Mesendoderm (in vitro differentiated cells): ENCODE measurements at regions not wholly inside any gene's neighbourhood (a gene's known extent, or its start where the extent isn't known, plus 50 kb on each side); places are given as distances from the start of the nearest gene placed in this dataset.
A peak's percentile ranks its signal among the peaks of the same experiment; 100 is the strongest.

Experiments used
- DNase-seq: peaks from one replicate; pipeline ENCODE4 v3.0.0; 2013
- H2AK5ac ChIP-seq: 2 replicates; pipeline ENCODE4 v1.6.1; 2013; ENCODE audit warnings: low read length, inconsistent platforms
- H2BK120ac ChIP-seq: 2 replicates; pipeline ENCODE4 v1.6.1; 2013; ENCODE audit warnings: low read depth, mild to moderate bottlenecking, low read length, moderate library complexity, mixed read lengths
- H2BK15ac ChIP-seq: replicated peaks from 2 replicates; pipeline ENCODE4 v1.6.1; 2013; ENCODE audit warnings: low read depth, mild to moderate bottlenecking, moderate library complexity
- H2BK5ac ChIP-seq: 2 replicates; pipeline ENCODE4 v1.6.1; 2013; ENCODE audit warnings: low read length, inconsistent platforms
- H3K18ac ChIP-seq: 2 replicates; pipeline ENCODE4 v1.6.1; 2013; ENCODE audit warnings: mild to moderate bottlenecking, low read length, mixed read lengths
- H3K23ac ChIP-seq: one replicate; pipeline ENCODE4 v1.6.1; 2013; ENCODE audit warnings: low read length
- H3K27ac ChIP-seq: 2 replicates; pipeline ENCODE4 v1.5.1; 2013; ENCODE audit warnings: low read depth, mild to moderate bottlenecking, inconsistent platforms, low read length, moderate library complexity
- H3K27me3 ChIP-seq: 2 replicates; pipeline ENCODE4 v1.6.1; 2013; ENCODE audit warnings: low read length, control low read depth, mild to moderate bottlenecking, inconsistent platforms; ENCODE audit not compliant: insufficient read depth, poor library complexity
- H3K36me3 ChIP-seq: 2 replicates; pipeline ENCODE4 v1.6.1; 2013; ENCODE audit warnings: low read length, inconsistent platforms; ENCODE audit not compliant: control insufficient read depth, insufficient read depth
- H3K4ac ChIP-seq: one replicate; pipeline ENCODE4 v1.6.1; 2013; ENCODE audit warnings: low read depth, mild to moderate bottlenecking, low read length, moderate library complexity
- H3K4me1 ChIP-seq: 2 replicates; pipeline ENCODE4 v1.6.1; 2013; ENCODE audit warnings: low read depth, low read length, inconsistent platforms; ENCODE audit not compliant: control insufficient read depth
- H3K4me2 ChIP-seq: 2 replicates; pipeline ENCODE4 v1.6.1; 2013; ENCODE audit warnings: low read length
- H3K4me3 ChIP-seq: 2 replicates; pipeline ENCODE4 v1.5.1; 2013; ENCODE audit warnings: mild to moderate bottlenecking, low read length
- H3K56ac ChIP-seq: one replicate; pipeline ENCODE4 v1.6.1; 2013; ENCODE audit warnings: low read length
- H3K79me1 ChIP-seq: 2 replicates; pipeline ENCODE4 v1.6.1; 2013; ENCODE audit warnings: low read length, inconsistent platforms
- H3K79me2 ChIP-seq: 2 replicates; pipeline ENCODE4 v1.6.1; 2013; ENCODE audit warnings: mild to moderate bottlenecking, low read length; ENCODE audit not compliant: control insufficient read depth, insufficient read depth
- H3K9ac ChIP-seq: 2 replicates; pipeline ENCODE4 v1.6.1; 2013; ENCODE audit warnings: low read length, inconsistent platforms
- H4K5ac ChIP-seq: one replicate; pipeline ENCODE4 v1.6.1; 2013; ENCODE audit warnings: low read length
- H4K8ac ChIP-seq: one replicate; pipeline ENCODE4 v1.6.1; 2013; ENCODE audit warnings: low read depth, mild to moderate bottlenecking, control low read depth, low read length, moderate library complexity
- WGBS: extraction: QIAGEN DNeasy Blood & Tissue Kit; methylation state at CpG from one replicate; pipeline ENCODE4 v1.1.7; 2013; ENCODE audit warnings: low lambda C conversion rate, missing lambda C conversion rate; ENCODE audit not compliant: insufficient coverage; ENCODE audit errors: extremely low coverage; 5-methylcytosine and 5-hydroxymethylcytosine counted together

DNA sequence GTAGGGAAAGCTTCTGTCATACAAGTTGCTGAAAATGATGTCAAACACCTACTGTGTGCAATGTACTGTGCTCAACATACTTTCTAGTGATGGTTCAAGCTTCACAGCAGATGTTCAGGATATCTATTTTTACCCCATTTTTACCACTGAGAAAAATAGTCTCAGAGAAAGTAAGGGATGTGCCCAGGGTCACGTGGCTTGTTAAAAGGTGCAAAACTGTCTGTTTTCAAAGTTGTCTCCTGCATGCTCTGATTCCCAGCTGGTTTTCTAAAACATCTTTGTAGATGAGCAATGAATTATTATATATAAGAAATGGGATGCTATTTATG lies 145.5 kb upstream of the LHCGR start:
- no peak overlapping the region for H2AK5ac ChIP-seq
- H3K79me2 ChIP-seq: no peaks in the 10 kb centered on the region
- H3K79me1 ChIP-seq: no peaks in the 10 kb centered on the region
- H3K27me3 ChIP-seq: no peaks in the 10 kb centered on the region
- no peak overlapping the region for H2BK5ac ChIP-seq
- H3K18ac ChIP-seq: no peak overlapping the region
- no peak for DNase-seq
- H3K9ac ChIP-seq: no peak overlapping the region
- H2BK15ac ChIP-seq: no peak overlapping the region
- no peak overlapping the region for H4K8ac ChIP-seq
- H3K23ac ChIP-seq: no peak overlapping the region
- H4K5ac ChIP-seq: no peak overlapping the region
- no peak overlapping the region for H3K27ac ChIP-seq
- no CpG with 5 or more reads among the region's 1 CpG for WGBS
- H3K4me3 ChIP-seq: no peak overlapping the region
- H3K4ac ChIP-seq: no peak overlapping the region
- H2BK120ac ChIP-seq: no peak overlapping the region
- no peaks in the 10 kb centered on the region for H3K36me3 ChIP-seq
- no peak overlapping the region for H3K4me2 ChIP-seq
- H3K56ac ChIP-seq: no peak overlapping the region
- H3K4me1 ChIP-seq: no peaks in the 10 kb centered on the region

- no peak overlapping the region for H3K23ac ChIP-seq
These were observed 144.9 kb upstream of the LHCGR start for GRCh38 chr2:48900321-48901014.

GRCh38 chr2:48896870-48897269 lies 141.3 kb upstream of the LHCGR start:
- Histone ChIP-seq H3K4me3 (no peak overlapping the region), H2BK15ac (no peak overlapping the region), H3K79me1 (no peaks in the 10 kb centered on the region), H2BK5ac (no peak overlapping the region), H3K27ac (no peak overlapping the region), H3K18ac (no peak overlapping the region), H3K4me2 (no peak overlapping the region), H2AK5ac (no peak overlapping the region), H3K4ac (no peak overlapping the region), H4K8ac (no peak overlapping the region), H3K79me2 (no peaks in the 10 kb centered on the region), H3K56ac (no peak overlapping the region), H4K5ac (no peak overlapping the region), H3K27me3 (no peaks in the 10 kb centered on the region), H3K9ac (no peak overlapping the region), H3K36me3 (no peaks in the 10 kb centered on the region), H3K4me1 (no peaks in the 10 kb centered on the region), H3K23ac (no peak overlapping the region), H2BK120ac (no peak overlapping the region)
- DNase-seq: no peak

More at GRCh38 chr2:48900321-48901014, 144.9 kb upstream of the LHCGR start:
- Histone ChIP-seq H4K5ac (no peak overlapping the region), H2BK5ac (no peak overlapping the region), H3K27me3 (no peaks in the 10 kb centered on the region), H3K36me3 (no peaks in the 10 kb centered on the region), H4K8ac (no peak overlapping the region), H3K56ac (no peak overlapping the region), H2AK5ac (no peak overlapping the region), H3K4me3 (no peak overlapping the region), H3K79me2 (no peaks in the 10 kb centered on the region), H3K4ac (no peak overlapping the region), H3K9ac (no peak overlapping the region), H3K18ac (no peak overlapping the region), H3K27ac (no peak overlapping the region), H2BK120ac (no peak overlapping the region), H3K79me1 (no peaks in the 10 kb centered on the region), H2BK15ac (no peak overlapping the region), H3K4me2 (no peak overlapping the region), H3K4me1 (no peaks in the 10 kb centered on the region)
- peak; percentile 23 for DNase-seq
- no CpG with 5 or more reads among the region's 2 CpGs for WGBS

GRCh38 chr2:48890454-48891131 lies 135.1 kb upstream of the LHCGR start:
- no peaks in the 10 kb centered on the region for H3K79me1 ChIP-seq
- no peak overlapping the region for H3K23ac ChIP-seq
- no peaks in the 10 kb centered on the region for H3K27me3 ChIP-seq
- H3K4me3 ChIP-seq: no peak overlapping the region
- H3K36me3 ChIP-seq: no peaks in the 10 kb centered on the region
- H2BK5ac ChIP-seq: no peak overlapping the region
- H4K8ac ChIP-seq: no peak overlapping the region
- H3K56ac ChIP-seq: no peak overlapping the region
- no peak overlapping the region for H2BK120ac ChIP-seq
- H3K18ac ChIP-seq: no peak overlapping the region
- whole genome bisulfite sequencing: no CpG with 5 or more reads among the region's 3 CpGs
- no peak overlapping the region for H4K5ac ChIP-seq
- no peak overlapping the region for H2BK15ac ChIP-seq
- no peaks in the 10 kb centered on the region for H3K79me2 ChIP-seq
- no peak for DNase-seq
- H3K4me1 ChIP-seq: no peaks in the 10 kb centered on the region
- no peak overlapping the region for H2AK5ac ChIP-seq
- H3K4me2 ChIP-seq: no peak overlapping the region
- H3K4ac ChIP-seq: no peak overlapping the region
- H3K27ac ChIP-seq: no peak overlapping the region
- H3K9ac ChIP-seq: no peak overlapping the region

DNA sequence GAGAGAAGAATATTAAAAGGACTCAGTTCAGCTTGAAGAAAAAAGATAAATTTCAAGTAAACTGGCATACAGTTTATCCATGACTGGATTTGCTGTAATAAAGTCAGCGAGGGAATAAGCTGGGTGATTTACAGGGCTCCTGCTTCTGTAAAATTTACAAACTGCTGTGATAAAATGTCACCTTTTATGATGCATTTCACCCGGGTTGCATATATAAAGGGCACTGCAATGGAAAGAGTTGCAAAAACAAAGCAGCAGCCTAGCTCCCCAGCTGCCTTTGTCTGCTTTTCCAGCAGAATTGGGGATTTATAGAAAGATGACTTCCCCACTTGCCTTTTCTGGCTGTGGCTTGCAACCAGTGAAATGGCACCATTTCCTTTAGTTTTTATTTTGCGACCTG lies 132.5 kb upstream of the LHCGR start:
- Histone ChIP-seq H3K4ac (no peak overlapping the region), H3K27me3 (no peaks in the 10 kb centered on the region), H2BK15ac (no peak overlapping the region), H3K4me1 (no peaks in the 10 kb centered on the region), H2BK120ac (no peak overlapping the region), H3K23ac (no peak overlapping the region), H3K9ac (no peak overlapping the region), H3K79me2 (no peaks in the 10 kb centered on the region), H3K56ac (no peak overlapping the region), H3K4me2 (no peak overlapping the region), H3K27ac (no peak overlapping the region), H2BK5ac (no peak overlapping the region), H3K79me1 (no peaks in the 10 kb centered on the region), H3K36me3 (no peaks in the 10 kb centered on the region), H2AK5ac (no peak overlapping the region), H3K4me3 (no peak overlapping the region), H3K18ac (no peak overlapping the region), H4K8ac (no peak overlapping the region), H4K5ac (no peak overlapping the region)
- WGBS: no CpG with 5 or more reads among the region's 3 CpGs
- no peak for DNase-seq

DNA sequence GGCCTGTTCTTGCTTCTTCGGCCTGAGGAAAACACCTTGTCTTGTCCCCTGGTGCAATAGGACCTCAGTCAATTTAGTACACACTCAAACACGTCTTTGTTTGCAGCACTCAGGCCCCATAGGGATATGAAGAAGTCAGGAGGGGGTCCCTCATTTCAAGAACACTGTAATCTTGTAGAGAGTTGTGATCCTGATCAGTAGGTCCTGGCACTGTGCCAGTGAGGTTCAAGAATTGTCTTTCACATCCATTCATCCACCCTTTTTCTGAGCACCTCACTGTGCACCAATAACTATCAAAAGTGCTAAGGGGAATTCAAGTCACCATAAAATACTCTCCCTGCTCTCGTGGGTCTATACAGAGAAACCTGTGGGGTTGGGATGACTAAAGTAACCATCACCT lies 131.4 kb upstream of the LHCGR start:
- no peak overlapping the region for H2BK5ac ChIP-seq
- no peak overlapping the region for H3K27ac ChIP-seq
- H2BK120ac ChIP-seq: no peak overlapping the region
- H3K4me1 ChIP-seq: no peaks in the 10 kb centered on the region
- H3K23ac ChIP-seq: no peak overlapping the region
- no peak overlapping the region for H3K56ac ChIP-seq
- no peak overlapping the region for H4K5ac ChIP-seq
- H4K8ac ChIP-seq: no peak overlapping the region
- H3K79me2 ChIP-seq: no peaks in the 10 kb centered on the region
- H3K79me1 ChIP-seq: no peaks in the 10 kb centered on the region
- H3K4me2 ChIP-seq: no peak overlapping the region
- DNase-seq: no peak
- H3K36me3 ChIP-seq: no peaks in the 10 kb centered on the region
- no peak overlapping the region for H3K18ac ChIP-seq
- H3K4me3 ChIP-seq: no peak overlapping the region
- no peaks in the 10 kb centered on the region for H3K27me3 ChIP-seq
- WGBS: no CpG with 5 or more reads among the region's 3 CpGs
- no peak overlapping the region for H3K4ac ChIP-seq
- H2BK15ac ChIP-seq: no peak overlapping the region
- no peak overlapping the region for H3K9ac ChIP-seq
- no peak overlapping the region for H2AK5ac ChIP-seq
